Keratinocyte (primary cell): ENCODE measurements at regions not wholly inside any gene's neighbourhood (a gene's known extent, or its start where the extent isn't known, plus 50 kb on each side); places are given as distances from the start of the nearest gene placed in this dataset.
"Not testable (repeated sequence)": the region's sequence is repeated elsewhere in the genome, so short reads cannot be mapped to it uniquely, and the experiment has no call there.

Source experiments
- DNase-seq: peaks from one replicate; pipeline ENCODE4 v3.0.0-alpha.2; 2011; ENCODE audit warnings: low read depth, missing footprints, low spot score
- FAIRE-seq: peaks from 2 replicates; lab custom pipeline; 2011; peaks lifted over from hg19 to GRCh38; lab: Jason Lieb, UNC
- H2AFZ ChIP-seq: 2 replicates; pipeline ENCODE4 v1.6.0; 2012; ENCODE audit warnings: low read length, control low read depth, inconsistent platforms; ENCODE audit not compliant: control insufficient read depth
- H3K27ac ChIP-seq: 2 replicates; pipeline ENCODE4 v1.5.1; 2011; ENCODE audit warnings: low read length; ENCODE audit not compliant: control insufficient read depth, insufficient read depth
- H3K27me3 ChIP-seq: 3 replicates; pipeline ENCODE4 v1.6.0; 2011; ENCODE audit warnings: low read length; ENCODE audit not compliant: control insufficient read depth, insufficient read depth; ENCODE audit errors: extremely low read depth
- H3K36me3 ChIP-seq, 2 experiments: 2 replicates in 1 of 2; 3 replicates in 1 of 2; pipeline ENCODE4 v1.5.1; 2011; ENCODE audit warnings: low read length in 2 of 2, mild to moderate bottlenecking in 1 of 2; ENCODE audit not compliant: control insufficient read depth in 2 of 2, insufficient read depth in 2 of 2; ENCODE audit errors: extremely low read depth in 1 of 2
- H3K4me1 ChIP-seq: 3 replicates; pipeline ENCODE4 v1.5.1; 2011; ENCODE audit warnings: low read length; ENCODE audit not compliant: control insufficient read depth, insufficient read depth; ENCODE audit errors: extremely low read depth
- H3K4me2 ChIP-seq: 3 replicates; pipeline ENCODE4 v1.6.0; 2011; ENCODE audit warnings: low read depth, low read length; ENCODE audit not compliant: control insufficient read depth, insufficient read depth; ENCODE audit errors: extremely low read depth
- H3K4me3 ChIP-seq, 3 experiments: fragments of 200-600 bp in 1 of 3; sonication (generic) in 1 of 3; 2 replicates in 2 of 3; 3 replicates in 1 of 3; pipeline ENCODE4 v1.5.1; 2011 to 2016; ENCODE audit warnings: low read length in 3 of 3, mild to moderate bottlenecking in 3 of 3, control low read depth in 2 of 3, inconsistent platforms in 1 of 3, low read depth in 1 of 3, mixed read lengths in 1 of 3, mixed run types in 1 of 3, moderate library complexity in 1 of 3; ENCODE audit not compliant: control insufficient read depth in 2 of 3, insufficient read depth in 2 of 3; ENCODE audit errors: extremely low read depth in 1 of 3
- H3K79me2 ChIP-seq: 2 replicates; pipeline ENCODE4 v1.6.0; 2012; ENCODE audit warnings: low read length; ENCODE audit not compliant: control insufficient read depth, insufficient read depth
- H3K9ac ChIP-seq: 3 replicates; pipeline ENCODE4 v1.6.0; 2011; ENCODE audit warnings: low read length; ENCODE audit not compliant: control insufficient read depth, insufficient read depth; ENCODE audit errors: extremely low read depth
- H3K9me1 ChIP-seq: 3 replicates; pipeline ENCODE4 v1.6.0; 2011; ENCODE audit warnings: low read length; ENCODE audit not compliant: control insufficient read depth, insufficient read depth; ENCODE audit errors: extremely low read depth
- H3K9me3 ChIP-seq: 2 replicates; pipeline ENCODE4 v1.5.1; 2012; ENCODE audit warnings: low read depth, low read length; ENCODE audit not compliant: control insufficient read depth
- H4K20me1 ChIP-seq: 3 replicates; pipeline ENCODE4 v1.6.0; 2011; ENCODE audit warnings: low read length; ENCODE audit not compliant: control insufficient read depth, insufficient read depth; ENCODE audit errors: extremely low read depth
- CTCF ChIP-seq, 3 experiments: IDR thresholded peaks in 1 of 3; conservative IDR thresholded peaks in 1 of 3; optimal IDR thresholded peaks in 1 of 3; 2 replicates in 2 of 3; 3 replicates in 1 of 3; pipeline versions ENCODE3 to v1.5.1; 2011; ENCODE audit warnings: low read length in 3 of 3, mild to moderate bottlenecking in 3 of 3, moderate library complexity in 2 of 3, control low read depth in 1 of 3, inconsistent platforms in 1 of 3; ENCODE audit not compliant: insufficient read depth in 2 of 3; ENCODE audit errors: extremely low read depth in 1 of 3
- EZH2 ChIP-seq: IDR thresholded peaks from one replicate; pipeline ENCODE4 v1.6.1; 2012; ENCODE audit warnings: inconsistent platforms, mild to moderate bottlenecking, low read length, moderate library complexity
- dilution Hi-C: fragments of 300-500 bp; cut with MboI; formaldehyde crosslinking; loops from one replicate; pipeline ENCODE4 v1.7.0; 2020; ENCODE audit warnings: low sequenced_read_pairs; ENCODE audit not compliant: extremely low pct_ligation_motif_present

- H3K27me3 ChIP-seq, FAIRE-seq, dilution Hi-C loops: not testable (repeated sequence)
These were observed 50.4 kb upstream of the TTC34 start for GRCh38 chr1:2851918-2852317.

GRCh38 chr1:2853711-2854110 lies 52.2 kb upstream of the TTC34 start:
- TF ChIP-seq EZH2 (no peak), CTCF (optimal IDR thresholded peaks at IDR 0.05 in 1 of 3, IDR thresholded peaks at IDR 0.05 in 1 of 3, conservative IDR thresholded peaks at IDR 0.05 in 1 of 3; ENCODE audit: extremely low read depth in 1 of 3, insufficient read depth in 2 of 3, low read length in 3 of 3) (no peak)
- no peak overlapping the region for H3K9ac ChIP-seq
- no peak overlapping the region for H3K4me2 ChIP-seq
- FAIRE-seq (no peak), DNase-seq (no peak)
- H3K36me3 ChIP-seq: no peaks in the 10 kb centered on the region
- H3K9me1 ChIP-seq: no peaks in the 10 kb centered on the region
- peaks cover 16% of the 10 kb centered on the region for H3K9me3 ChIP-seq
- H3K27ac ChIP-seq: no peak overlapping the region
- no peaks in the 10 kb centered on the region for H3K79me2 ChIP-seq
- no peak overlapping the region for H2AFZ ChIP-seq
- dilution Hi-C loops: no loop called here
- no peaks in the 10 kb centered on the region for H3K27me3 ChIP-seq
- H3K4me1 ChIP-seq: no peaks in the 10 kb centered on the region
- H3K4me3 ChIP-seq: no peak overlapping the region
- no peaks in the 10 kb centered on the region for H4K20me1 ChIP-seq

More at GRCh38 chr1:2851918-2852317, 50.4 kb upstream of the TTC34 start:
- H3K4me1 ChIP-seq, H3K79me2 ChIP-seq, H3K4me2 ChIP-seq, H4K20me1 ChIP-seq, H3K9ac ChIP-seq, H3K27ac ChIP-seq, H3K9me1 ChIP-seq, H3K36me3 ChIP-seq, DNase-seq, H3K4me3 ChIP-seq, H2AFZ ChIP-seq, H3K9me3 ChIP-seq: not testable (repeated sequence)

GRCh38 chr1:2854151-2854550 lies 52.7 kb upstream of the TTC34 start:
- dilution Hi-C loops: no loop called here
- Histone ChIP-seq H3K36me3 (no peaks in the 10 kb centered on the region), H3K9me3 (peaks cover 16% of the 10 kb centered on the region), H3K27me3 (no peaks in the 10 kb centered on the region), H3K4me1 (no peaks in the 10 kb centered on the region), H3K9ac (no peak overlapping the region), H3K9me1 (no peaks in the 10 kb centered on the region), H3K79me2 (no peaks in the 10 kb centered on the region), H2AFZ (no peak overlapping the region), H3K27ac (no peak overlapping the region), H3K4me3 (no peak overlapping the region), H3K4me2 (no peak overlapping the region), H4K20me1 (no peaks in the 10 kb centered on the region)
- FAIRE-seq (no peak), DNase-seq (no peak)
- no peak for TF ChIP-seq CTCF (optimal IDR thresholded peaks at IDR 0.05 in 1 of 3, IDR thresholded peaks at IDR 0.05 in 1 of 3, conservative IDR thresholded peaks at IDR 0.05 in 1 of 3; ENCODE audit: extremely low read depth in 1 of 3, insufficient read depth in 2 of 3, low read length in 3 of 3)
- no peak for TF ChIP-seq EZH2
